ENCODE measurements at regions not wholly inside any gene's neighbourhood (a gene's known extent, or its start where the extent isn't known, plus 50 kb on each side); places are given as distances from the start of the nearest gene placed in this dataset.
"Not testable (repeated sequence)": the region's sequence is repeated elsewhere in the genome, so short reads cannot be mapped to it uniquely, and the experiment has no call there.

DNA sequence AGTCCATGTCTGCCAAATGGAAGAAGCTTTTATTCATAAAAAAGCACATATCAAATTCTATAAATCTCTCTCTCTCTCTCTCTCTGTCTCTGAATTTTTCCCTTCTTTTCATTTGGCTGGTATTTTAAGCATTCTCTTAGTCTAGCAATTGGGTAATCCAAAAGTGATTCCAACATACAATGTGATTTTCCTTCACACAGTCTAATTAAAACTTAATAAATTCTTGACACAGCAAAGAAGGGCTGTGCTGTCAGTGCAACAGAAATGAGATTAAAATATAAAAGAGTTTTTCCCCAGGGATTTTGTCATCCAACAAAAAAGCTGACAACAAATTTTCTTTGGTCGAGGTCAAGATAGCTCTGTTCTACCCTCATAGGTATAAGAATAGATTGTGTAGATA, 216.9 kb downstream of the CENPC start:
- DNase-seq: no peak

DNA sequence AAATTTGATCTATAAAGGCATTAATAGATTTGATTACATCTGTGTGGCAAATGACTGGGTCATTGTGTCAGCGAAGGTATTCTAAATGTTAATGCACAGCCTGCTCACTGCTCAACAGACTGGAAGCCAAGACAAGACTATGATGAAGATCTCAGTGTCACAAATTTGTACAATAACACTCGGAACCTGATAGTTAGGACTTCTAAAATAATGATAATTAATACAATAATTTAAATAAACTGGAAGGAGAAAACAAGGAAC, 217.4 kb downstream of the CENPC start:
- no peak for DNase-seq

DNA sequence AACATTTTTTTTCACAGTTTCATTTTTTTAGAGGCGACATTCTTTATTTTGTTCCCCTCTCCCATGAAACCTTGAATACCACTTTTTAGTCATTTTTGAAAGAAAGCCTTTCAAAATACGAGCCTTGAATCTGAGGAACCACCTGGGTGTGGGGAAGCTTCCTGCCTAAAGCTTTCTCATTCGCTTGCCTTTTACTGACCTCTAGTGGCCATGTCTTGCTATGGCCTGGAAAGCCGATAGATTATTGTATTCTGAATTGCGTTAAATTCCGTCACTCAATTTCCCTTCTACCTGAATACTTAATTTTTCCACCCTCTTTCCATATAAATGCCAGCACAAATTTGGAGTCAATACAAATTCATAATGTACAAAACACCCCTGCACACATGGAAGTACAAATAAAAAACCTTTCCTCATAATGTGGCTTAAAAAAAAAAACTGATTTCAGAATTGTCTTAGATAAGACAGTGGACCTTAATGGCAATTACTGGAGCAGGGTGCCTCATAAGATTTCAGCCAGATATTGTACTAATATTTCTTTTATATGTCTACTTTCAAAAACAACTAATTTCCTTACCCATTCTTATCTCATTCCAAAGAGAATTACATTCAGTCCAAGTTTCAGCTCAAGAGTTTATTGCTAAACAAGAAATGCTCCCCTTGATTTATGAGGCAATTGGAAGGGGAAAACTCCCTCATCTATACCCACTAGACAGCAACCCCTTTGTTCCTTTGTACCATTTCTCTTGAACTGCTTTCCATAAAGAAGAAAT, 217.9 kb downstream of the CENPC start:
- DNase-seq: peak; percentile 44

DNA sequence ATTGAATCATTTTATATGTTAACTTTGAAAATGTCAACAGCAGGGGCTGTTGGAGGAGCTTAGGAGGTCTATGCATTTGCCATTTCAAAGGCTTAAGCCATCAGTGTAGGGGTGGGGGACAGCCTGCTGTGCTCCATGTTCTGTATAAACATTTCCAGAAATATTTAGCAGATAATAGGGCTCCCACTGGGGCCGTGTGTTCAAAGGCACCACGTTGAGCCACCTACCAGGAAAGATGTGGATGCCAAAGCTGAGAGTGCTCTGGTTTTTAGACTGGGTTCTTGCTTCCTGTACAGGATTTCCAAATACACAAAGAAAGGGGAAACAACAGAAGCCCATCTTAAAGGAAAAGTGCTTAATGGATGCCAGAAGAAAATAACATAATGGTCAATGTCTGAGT, 219.5 kb downstream of the CENPC start:
- no peak for DNase-seq

DNA sequence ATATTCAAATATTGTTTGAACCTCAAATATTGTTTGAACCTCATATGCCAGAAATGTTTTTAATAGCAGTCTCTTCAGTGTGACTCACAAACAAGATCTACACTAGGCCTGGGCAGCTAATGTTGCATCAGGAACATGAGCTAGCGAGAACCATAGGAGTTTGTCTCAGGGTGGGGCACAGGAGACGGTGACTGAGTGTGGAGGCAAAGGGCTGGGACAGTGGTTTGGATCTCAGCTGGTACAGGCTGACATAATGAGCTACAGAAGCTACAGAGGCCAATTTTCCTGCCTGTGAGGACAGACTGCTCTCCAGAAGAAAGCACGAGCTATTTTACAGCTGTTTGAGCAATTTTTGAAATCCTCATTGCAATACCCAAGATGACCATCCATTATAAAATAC, 224.7 kb downstream of the CENPC start:
- no peak for DNase-seq

DNA sequence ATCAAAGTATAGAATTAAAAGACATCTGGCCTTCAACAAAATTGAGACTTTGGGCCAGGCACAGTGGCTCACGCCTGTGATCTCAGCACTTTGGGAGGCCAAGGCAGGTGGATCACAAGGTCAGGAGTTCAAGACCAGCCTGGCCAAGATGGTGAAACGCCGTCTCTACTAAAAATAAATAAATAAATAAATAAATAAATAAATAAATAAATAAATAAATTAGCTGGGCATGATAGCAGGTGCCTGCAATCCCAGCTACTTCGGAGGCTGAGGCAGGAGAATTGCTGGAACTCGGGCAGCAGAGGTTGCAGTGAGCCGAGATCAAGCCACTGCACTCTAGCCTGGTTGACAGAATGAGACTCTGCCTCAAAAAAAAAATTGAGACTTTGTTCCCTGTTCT, 225.7 kb downstream of the CENPC start:
- DNase-seq: not testable (repeated sequence)

DNA sequence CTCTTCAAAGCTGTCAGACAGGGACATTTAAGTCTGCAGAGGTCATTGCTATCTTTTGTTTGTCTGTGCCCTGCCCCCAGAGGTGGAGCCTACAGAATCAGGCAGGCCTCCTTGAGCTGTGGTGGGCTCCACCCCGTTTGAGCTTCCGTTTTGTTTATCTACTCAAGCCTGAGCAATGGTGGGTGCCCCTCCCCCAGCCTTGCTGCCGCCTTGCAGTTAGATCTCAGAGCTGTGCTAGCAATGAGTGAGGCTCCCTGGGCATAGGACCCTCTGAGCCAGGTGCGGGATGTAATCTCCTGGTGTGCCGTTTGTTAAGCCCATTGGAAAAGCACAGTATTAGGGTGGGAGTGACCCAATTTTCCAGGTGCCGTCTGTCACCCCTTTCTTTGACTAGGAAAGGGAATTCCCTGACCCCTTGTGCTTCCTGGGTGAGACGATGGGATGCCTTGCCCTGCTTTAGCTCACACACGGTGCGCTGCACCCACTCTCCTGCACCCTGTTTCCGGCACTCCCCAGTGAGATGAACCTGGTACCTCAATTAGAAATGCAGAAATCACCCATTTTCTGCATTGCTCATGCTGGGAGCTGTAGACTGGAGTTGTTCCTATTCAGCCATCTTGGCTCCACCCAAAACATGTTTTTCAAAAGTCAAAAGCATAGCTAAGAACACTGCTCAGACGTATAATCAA, 244.7 kb downstream of the CENPC start:
- not testable (repeated sequence) for DNase-seq

DNA sequence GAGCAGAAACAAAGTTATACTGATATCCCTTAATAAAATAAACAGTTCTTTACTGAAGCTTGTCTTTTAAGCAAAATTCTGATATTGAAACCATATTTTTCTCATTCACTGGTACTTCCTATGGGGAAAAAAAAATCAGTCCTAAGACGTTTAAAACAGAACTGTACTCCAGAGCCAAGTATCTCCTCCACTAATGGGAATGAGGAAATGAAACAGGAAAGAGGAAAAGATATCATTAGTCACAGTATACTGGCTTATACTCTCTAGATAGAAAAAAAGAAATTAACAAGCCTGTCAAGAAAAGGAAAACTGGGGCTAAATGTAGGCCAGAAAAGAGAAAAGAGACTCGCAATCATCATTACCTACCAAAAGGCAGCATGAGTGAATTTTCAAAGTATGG, 252.7 kb downstream of the CENPC start:
- no peak for DNase-seq

DNA sequence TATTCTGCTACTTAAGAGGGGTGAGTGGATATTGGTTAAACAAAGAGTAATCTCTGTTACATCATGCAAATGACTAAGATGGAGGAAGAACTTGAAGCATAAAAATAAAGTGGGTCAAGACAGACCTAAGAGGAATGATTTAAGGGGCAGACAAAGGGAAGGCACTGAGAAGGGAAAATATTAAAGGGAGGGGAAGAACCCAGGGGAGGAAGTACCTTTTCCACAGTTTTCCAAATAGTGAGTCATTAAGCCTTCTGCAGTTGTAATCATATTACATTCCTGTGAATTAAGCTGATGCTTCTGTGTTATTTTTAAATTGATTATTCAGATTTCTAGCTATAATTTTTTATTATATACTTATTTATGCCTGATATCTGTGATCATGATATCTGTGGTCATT, 253.3 kb downstream of the CENPC start:
- no peak for DNase-seq

DNA sequence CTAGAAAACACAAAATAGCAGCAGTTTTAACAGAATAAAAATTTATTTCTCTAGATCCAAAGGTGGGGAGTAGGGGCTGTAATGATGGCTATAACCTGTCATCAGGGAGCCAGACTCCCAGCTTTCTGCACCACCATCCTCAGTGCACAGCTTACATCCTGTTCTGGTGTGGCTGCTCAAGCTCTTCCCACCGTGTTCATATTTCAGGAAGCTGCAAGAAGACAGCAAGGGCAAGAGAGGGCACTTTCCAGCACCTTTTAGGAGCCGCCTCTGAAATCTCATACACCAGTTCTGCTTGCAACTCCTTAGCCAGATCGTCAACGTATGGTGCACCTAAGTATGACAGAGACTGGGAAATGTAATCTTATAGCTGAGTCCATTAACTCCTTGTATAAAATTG, 253.7 kb downstream of the CENPC start:
- no peak for DNase-seq

DNA sequence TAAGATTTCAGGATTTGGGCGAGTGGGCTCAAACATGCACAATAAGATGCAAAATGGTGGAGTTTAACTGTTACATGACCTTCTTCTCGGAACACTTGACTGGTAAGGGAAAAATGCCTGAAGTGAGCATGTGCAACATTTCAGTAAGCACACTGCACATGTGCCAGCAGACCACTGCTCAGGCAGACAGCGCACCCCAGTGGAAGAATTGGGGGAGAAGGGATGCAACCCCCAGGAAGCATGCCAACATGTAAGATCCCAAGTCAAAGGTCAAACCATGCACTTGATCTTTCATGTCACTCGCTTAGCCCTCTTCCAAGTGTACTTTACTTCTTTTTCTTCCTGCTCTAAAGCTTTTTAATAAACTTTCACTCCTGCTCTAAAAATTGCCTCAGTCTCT, 256.3 kb downstream of the CENPC start:
- DNase-seq: peak in 1 of 2 donors; percentile 35

DNA sequence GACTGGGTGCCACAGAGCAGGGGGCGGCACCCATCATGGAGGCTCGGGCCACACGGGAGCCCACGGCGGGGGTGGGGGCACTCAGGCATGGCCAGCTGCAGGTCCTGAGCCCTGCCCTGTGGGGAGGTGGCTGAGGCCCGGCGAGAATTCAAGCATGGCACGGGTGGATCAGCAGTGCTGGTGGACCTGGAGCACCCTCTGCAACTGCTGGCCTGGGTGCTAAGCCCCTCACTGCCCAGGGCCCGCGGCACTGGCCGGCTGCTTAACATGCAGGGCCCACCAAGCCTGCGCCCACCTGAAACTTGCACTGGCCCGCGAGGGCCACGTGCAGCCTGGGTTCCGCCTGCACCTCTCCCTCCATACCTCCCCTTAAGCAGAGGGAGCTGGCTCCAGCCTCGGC, 258.6 kb downstream of the CENPC start:
- DNase-seq: no peak

DNA sequence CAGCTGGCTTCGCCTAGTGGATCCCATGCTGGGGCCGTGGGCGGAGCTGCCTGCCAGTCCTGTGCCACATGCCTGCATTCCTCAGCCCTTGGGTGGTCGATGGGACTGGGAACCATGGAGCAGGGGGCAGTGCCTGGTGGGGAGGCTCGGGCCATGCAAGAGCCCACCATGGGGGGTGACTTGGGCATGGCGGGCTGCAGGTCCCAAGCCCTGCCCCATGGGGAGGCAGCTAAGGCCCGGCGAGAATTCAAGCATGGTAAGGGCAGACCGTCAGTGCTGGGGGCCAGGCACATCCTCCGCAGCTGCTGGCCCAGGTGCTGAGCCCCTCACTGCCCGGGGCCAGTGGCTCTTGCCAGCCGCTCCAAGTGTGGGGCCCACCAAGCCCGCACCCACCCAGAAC, 262.6 kb downstream of the CENPC start:
- no peak for DNase-seq

DNA sequence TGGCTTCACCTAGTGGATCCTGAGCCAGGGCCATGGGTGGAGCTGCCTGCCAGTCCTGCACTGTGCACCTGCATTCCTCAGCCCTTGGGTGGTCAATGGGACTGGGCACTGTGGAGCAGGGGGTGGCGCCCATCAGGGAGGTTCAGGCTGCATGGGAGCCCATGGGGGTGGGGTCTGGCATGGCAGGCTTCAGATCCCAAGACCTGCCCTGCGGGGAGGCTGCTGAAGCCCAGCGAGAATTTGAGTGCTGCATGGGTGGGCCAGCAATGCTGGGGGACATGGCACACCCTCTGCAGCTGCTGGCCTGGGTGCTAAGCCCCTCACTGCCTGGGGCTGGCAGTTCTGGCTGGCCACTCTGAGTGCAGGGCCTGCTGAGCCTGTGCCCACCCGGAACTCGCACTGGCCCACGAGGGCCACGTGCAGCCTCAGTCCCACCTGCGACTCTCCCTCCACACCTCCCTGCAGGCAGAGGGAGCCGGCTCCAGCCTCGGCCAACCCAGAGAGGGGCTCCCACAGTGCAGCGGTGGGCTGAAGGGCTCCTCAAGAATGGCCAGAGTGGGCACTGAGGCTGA, 270.0 kb downstream of the CENPC start:
- no peak for DNase-seq

DNA sequence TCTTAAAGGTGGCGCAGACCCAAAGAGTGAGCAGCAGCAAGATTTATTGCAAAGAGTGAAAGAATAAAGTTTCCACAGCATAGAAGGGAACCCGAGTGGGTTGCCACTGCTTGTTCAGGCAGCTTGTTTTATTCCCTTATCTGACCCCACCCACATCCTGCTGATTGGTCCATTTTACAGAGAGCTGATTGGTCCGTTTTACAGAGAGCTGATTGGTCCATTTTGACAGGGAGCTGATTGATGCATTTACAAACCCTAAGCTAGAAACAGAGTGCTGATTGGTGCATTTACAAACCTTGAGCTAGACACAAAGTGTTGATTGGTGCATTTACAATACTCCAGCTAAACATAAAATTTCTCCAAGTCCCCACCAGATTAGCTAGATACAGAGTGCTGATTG, 270.6 kb downstream of the CENPC start:
- not testable (repeated sequence) for DNase-seq

DNA sequence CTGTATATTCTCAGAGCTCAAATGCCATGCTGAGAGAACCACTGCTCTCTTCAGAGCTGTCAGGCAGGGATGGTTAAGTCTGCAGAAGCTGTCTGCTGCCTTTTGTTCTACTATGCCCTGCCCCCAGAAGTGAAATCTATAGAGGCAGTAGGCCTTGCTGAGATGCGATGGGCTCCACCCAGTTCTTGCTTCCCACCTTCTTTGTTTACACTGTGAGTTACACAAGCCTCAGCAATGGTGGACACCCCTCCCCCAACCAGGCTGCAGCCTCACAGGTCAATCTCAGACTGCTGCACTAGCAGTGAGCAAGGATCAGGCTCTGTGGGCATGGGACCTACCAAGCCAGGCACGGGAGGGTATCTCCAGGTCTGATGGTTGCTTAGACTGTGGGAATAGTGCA, 271.6 kb downstream of the CENPC start:
- no peak for DNase-seq

DNA sequence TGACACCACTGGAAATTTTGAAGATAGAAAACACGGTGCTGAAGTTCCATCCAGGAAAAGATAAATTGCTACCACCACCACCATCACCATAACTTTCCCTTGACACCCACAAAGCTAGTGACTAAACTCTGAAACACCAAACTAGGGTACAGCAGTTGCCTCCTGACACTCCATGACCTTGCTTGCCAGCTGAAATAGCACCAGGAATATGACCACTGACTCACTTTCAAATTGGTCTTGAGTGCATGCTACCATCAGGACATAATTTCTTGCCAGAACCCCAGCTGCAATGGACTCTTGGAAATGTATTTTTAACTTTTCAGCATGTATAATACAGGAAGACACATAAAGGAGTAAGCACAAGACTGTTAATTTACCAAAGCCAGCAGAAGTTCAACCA, 283.3 kb downstream of the CENPC start:
- no peak for DNase-seq

DNA sequence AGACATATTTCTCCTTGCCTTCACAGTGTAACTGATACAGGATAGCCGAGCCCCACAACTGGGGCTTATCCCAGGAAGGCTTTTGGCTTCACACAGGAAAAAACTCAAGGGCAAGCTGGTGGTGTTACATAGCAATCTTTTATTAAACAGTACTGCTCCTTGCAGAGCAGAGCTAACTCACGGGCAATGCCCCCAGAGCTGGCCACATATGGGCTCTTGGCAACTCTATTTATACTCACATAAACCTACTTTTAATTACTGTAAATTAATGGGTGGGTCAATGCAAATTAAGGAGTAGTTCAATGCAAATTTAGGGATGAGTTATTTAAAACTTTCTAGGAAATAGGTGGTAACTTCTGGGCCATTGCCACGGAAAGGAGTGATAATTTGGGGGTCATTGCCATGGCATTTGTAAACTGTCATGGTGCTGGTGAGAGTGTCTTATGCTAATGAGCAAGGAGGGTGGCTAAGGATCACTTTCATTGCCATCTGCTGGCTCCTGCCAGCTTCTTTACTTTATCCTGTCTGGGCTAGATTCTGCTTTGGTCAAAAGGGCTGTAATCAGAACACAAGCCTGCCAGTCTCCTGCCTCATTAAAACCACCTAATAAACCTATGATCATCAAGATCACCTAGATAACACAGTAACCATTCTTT, 288.8 kb downstream of the CENPC start:
- no peak for DNase-seq

DNA sequence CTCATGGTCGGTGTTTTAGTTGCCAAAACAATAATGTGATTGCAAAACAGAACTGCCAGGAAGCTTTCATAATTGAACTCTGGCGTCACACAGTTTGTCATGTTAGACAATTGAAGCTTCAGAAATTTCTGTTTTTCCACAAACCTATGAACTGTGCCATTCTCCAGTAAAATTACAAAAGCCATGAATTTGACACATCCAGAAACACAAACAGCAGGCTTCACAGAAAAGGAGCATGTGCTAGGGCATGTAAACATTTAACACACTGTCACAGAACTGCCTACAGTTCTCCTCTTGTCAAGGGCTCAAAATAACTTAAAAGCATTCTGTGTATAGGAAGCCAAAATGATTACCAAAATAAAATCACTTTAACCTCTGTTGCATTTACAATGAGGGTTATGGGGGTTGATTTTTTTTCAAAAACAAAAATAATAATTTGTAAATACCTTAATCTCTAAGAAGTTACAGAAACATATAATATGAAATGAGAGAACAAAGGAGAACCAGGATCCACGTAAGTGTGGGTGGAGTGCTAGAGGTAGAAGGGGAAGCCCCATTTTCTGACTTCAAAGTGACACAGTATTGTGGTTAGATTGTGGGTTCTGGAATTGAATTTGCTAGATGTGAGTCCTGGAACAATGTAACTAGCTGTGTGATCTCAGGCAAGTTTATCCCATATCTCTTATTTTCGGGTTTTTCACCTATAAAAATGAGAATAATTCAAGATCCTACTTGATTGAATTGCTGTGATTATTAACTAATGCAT, 295.0 kb downstream of the CENPC start:
- DNase-seq: no peak

DNA sequence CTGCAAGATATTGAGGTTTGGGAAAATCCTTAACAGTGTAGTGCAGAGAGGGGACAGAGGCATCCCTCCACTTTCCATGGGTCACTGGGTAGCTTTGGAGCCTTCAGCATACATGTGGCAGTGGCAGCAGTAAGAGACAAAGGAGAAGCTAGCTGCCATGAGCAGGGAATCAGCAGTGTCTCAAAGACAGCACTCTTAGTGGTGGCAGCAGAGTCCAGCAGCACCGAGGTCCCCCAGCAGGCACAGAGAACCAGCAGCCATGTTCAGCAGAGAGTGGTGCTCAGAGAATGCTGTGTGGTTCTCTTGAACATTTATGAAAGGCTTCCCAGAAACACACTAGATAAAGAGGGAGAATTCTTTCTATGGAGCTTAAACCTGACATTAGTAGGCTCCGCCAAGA, 308.5 kb downstream of the CENPC start:
- no peak for DNase-seq

DNA sequence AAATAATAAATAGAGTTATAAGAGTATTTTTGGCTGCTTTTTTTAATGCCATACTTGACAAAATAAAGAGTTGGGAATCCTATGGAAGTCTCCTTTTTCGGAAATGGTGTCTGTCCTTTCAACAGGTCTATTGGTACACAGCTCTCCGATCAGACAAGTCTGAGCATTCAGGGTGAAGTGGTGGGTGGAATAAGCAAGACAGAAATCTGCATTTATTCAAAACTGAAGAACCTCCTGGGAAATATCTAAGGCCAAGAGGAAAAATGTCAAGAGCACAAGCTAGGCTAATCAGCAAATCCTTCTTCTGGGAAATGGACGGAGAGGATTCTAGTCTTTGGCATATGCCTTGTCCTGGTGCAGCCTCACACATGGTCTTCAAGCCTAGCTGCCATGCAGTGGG, 309.0 kb downstream of the CENPC start:
- no peak for DNase-seq

DNA sequence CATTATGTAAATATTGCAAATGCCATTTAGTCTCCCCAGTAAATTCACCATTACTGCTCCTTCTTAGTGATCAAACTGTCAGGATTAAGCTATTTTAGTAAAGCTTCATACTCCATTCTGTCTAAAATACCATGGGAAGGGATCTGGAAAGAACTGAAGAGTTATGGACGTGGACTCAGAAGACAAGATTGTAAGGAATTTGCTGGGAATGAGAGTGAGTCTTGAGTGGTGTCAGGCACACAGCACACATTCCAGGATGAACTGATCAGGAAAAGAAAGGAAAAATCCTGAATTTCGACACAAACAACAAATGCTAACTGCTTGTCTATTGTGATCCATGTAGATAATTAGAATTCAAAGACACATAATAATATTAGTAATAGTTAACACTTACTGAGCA, 311.0 kb downstream of the CENPC start:
- no peak for DNase-seq

DNA sequence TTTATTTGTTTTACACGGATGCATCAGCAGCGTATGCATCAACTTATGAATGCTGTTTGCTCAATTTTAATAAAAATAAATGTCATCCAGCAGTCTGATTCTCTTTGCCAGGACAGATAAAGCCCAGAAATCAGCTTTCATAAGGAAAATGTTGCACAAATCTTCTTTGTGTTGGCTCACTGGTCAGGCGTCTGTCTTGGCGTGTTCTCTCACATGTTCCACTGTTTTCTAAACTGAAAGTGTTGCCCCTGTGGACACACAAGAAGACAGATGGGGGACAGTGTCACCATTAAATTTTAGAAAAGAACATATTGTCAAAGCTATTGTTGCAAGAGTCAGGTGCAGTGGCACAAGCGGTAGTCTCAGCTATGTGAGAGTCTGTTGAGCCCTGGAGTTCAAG, 316.2 kb downstream of the CENPC start:
- no peak for DNase-seq
